HG03139 (cell line): ENCODE measurements at regions not wholly inside any gene's neighbourhood (a gene's known extent, or its start where the extent isn't known, plus 50 kb on each side); places are given as distances from the start of the nearest gene placed in this dataset.
"Not testable (repeated sequence)": the region's sequence is repeated elsewhere in the genome, so short reads cannot be mapped to it uniquely, and the experiment has no call there.

Experiments used
- ATAC-seq: cut with Tn5 transposase; IDR thresholded peaks from one replicate; pipeline ENCODE4 v1.9.1; 2021; ENCODE audit not compliant: unreplicated experiment

- not testable (repeated sequence) for ATAC-seq
These were observed 173.0 kb downstream of the DMAC1 start for GRCh38 chr9:7626571-7627029.

GRCh38 chr9:7622481-7622880, 177.1 kb downstream of the DMAC1 start:
- no peak for ATAC-seq

GRCh38 chr9:7615344-7615743, 184.2 kb downstream of the DMAC1 start:
- no peak for ATAC-seq

- ATAC-seq = no peak
These were observed 185.6 kb downstream of the DMAC1 start for GRCh38 chr9:7613931-7614330.

- no peak for ATAC-seq
These were observed 191.3 kb downstream of the DMAC1 start for GRCh38 chr9:7608261-7608660.

- ATAC-seq = no peak
These were observed 192.2 kb downstream of the DMAC1 start for GRCh38 chr9:7607421-7607820.

- no peak for ATAC-seq
These were observed 193.0 kb downstream of the DMAC1 start for GRCh38 chr9:7606591-7606990.

- no peak for ATAC-seq
These were observed 197.8 kb downstream of the DMAC1 start for GRCh38 chr9:7601739-7602138.

- no peak for ATAC-seq
These were observed 201.9 kb downstream of the DMAC1 start for GRCh38 chr9:7597716-7598115.

- no peak for ATAC-seq
These were observed 207.0 kb downstream of the DMAC1 start for GRCh38 chr9:7592321-7593316.

GRCh38 chr9:7591501-7591900, 208.1 kb downstream of the DMAC1 start:
- ATAC-seq = no peak

- no peak for ATAC-seq
These were observed 219.0 kb downstream of the DMAC1 start for GRCh38 chr9:7580568-7580967.

GRCh38 chr9:7579351-7579750, 220.2 kb downstream of the DMAC1 start:
- ATAC-seq = no peak

GRCh38 chr9:7578951-7579350, 220.6 kb downstream of the DMAC1 start:
- no peak for ATAC-seq

- peak; percentile 82 for ATAC-seq
These were observed 229.4 kb downstream of the DMAC1 start for GRCh38 chr9:7570107-7570720.

- no peak for ATAC-seq
These were observed 231.9 kb downstream of the DMAC1 start for GRCh38 chr9:7567687-7568086.

- ATAC-seq = no peak
These were observed 238.0 kb downstream of the DMAC1 start for GRCh38 chr9:7561527-7562080.

GRCh38 chr9:7560669-7561305, 238.8 kb downstream of the DMAC1 start:
- no peak for ATAC-seq

- no peak for ATAC-seq
These were observed 244.9 kb downstream of the DMAC1 start for GRCh38 chr9:7554699-7555098.

- ATAC-seq = not testable (repeated sequence)
These were observed 246.9 kb downstream of the DMAC1 start for GRCh38 chr9:7552706-7553105.

GRCh38 chr9:7549249-7549648, 250.3 kb downstream of the DMAC1 start:
- no peak for ATAC-seq
